Panc1 (cell line): ENCODE measurements at regions not wholly inside any gene's neighbourhood (a gene's known extent, or its start where the extent isn't known, plus 50 kb on each side); places are given as distances from the start of the nearest gene placed in this dataset.

Experiments used
- POLR2AphosphoS5 ChIP-seq: IDR thresholded peaks from 2 replicates; pipeline ENCODE4 v1.6.1; 2012; ENCODE audit warnings: mild to moderate bottlenecking, low read depth, low read length, moderate library complexity
- TCF7L2 ChIP-seq: IDR thresholded peaks from 2 replicates; pipeline ENCODE4 v1.6.1; 2011; ENCODE audit warnings: mild to moderate bottlenecking, low read depth, low read length, inconsistent platforms
- TF ChIP-seq, protein P1 (sequence below), 2 experiments: IDR thresholded peaks; 2 replicates each; pipeline ENCODE4 v1.6.1; 2011 to 2012; ENCODE audit warnings: low read depth in 2 of 2, control low read depth in 1 of 2, low read length in 1 of 2, mild to moderate bottlenecking in 1 of 2, moderate library complexity in 1 of 2; ENCODE audit not compliant: insufficient read depth in 1 of 2
- TF ChIP-seq, protein P2 (sequence below): fragments of 450-650 bp; IDR thresholded peaks from 2 replicates; pipeline ENCODE4 v1.5.1; 2017; ENCODE audit warnings: mild to moderate bottlenecking

DNA sequence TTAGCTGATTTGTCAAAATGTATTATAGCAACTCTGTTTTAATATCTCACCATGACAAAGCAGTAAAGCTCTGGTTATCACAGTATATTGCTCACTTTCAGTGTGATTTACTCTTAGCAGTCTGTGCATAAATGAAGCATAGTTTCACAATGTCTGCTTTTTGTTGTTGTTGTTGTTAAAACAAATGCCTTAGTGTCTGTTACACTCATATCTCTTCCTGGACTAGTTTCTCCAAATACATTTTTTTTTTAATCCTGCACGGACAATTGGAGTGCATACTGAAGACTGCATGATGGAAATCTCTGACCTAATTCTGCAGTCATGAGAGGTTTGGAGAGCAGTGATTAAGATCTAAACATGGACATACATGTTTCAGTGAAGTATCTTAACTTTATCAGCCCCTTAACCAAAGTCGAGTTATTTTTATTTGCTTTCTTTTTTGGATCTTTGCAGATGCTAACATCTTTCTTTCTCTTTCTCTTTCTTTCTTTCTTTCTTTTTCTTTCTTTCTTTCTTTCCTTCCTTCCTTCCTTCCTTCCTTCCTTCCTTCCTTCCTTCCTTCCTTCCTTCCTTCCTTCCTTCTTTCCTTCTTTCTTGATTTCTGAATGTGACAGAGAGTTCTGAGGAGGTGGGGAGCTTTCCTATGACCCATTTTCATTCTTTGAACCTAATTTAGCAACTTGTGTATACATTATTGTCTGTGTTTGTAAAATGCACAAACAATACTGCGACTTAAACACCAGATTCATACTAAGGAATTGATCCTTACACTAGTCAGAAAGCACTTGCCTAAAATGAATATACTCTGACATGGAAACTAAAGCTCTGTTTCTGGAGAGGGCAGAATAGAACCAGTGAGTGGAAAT, 161.5 kb upstream of the AGR3 start:
- TF ChIP-seq, protein P1, sequence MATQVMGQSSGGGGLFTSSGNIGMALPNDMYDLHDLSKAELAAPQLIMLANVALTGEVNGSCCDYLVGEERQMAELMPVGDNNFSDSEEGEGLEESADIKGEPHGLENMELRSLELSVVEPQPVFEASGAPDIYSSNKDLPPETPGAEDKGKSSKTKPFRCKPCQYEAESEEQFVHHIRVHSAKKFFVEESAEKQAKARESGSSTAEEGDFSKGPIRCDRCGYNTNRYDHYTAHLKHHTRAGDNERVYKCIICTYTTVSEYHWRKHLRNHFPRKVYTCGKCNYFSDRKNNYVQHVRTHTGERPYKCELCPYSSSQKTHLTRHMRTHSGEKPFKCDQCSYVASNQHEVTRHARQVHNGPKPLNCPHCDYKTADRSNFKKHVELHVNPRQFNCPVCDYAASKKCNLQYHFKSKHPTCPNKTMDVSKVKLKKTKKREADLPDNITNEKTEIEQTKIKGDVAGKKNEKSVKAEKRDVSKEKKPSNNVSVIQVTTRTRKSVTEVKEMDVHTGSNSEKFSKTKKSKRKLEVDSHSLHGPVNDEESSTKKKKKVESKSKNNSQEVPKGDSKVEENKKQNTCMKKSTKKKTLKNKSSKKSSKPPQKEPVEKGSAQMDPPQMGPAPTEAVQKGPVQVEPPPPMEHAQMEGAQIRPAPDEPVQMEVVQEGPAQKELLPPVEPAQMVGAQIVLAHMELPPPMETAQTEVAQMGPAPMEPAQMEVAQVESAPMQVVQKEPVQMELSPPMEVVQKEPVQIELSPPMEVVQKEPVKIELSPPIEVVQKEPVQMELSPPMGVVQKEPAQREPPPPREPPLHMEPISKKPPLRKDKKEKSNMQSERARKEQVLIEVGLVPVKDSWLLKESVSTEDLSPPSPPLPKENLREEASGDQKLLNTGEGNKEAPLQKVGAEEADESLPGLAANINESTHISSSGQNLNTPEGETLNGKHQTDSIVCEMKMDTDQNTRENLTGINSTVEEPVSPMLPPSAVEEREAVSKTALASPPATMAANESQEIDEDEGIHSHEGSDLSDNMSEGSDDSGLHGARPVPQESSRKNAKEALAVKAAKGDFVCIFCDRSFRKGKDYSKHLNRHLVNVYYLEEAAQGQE (IDR thresholded peaks at IDR 0.05; ENCODE audit: insufficient read depth in 1 of 2, low read depth in 2 of 2, low read length in 1 of 2): no peak
- TF ChIP-seq, protein P2, sequence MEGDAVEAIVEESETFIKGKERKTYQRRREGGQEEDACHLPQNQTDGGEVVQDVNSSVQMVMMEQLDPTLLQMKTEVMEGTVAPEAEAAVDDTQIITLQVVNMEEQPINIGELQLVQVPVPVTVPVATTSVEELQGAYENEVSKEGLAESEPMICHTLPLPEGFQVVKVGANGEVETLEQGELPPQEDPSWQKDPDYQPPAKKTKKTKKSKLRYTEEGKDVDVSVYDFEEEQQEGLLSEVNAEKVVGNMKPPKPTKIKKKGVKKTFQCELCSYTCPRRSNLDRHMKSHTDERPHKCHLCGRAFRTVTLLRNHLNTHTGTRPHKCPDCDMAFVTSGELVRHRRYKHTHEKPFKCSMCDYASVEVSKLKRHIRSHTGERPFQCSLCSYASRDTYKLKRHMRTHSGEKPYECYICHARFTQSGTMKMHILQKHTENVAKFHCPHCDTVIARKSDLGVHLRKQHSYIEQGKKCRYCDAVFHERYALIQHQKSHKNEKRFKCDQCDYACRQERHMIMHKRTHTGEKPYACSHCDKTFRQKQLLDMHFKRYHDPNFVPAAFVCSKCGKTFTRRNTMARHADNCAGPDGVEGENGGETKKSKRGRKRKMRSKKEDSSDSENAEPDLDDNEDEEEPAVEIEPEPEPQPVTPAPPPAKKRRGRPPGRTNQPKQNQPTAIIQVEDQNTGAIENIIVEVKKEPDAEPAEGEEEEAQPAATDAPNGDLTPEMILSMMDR: no peak
- TF ChIP-seq POLR2AphosphoS5: no peak
- TF ChIP-seq TCF7L2: no peak
